Activated T-helper 2 cell treated with anti-CD3 and anti-CD28 coated beads, Interferon-gamma antibody, Interleukin-2, Interleukin-4, amounts not matched to agents 10 μg/mL and 5 μg/mL and 100 μg/mL, durations not matched to agents 14 hours and 24 hours and 36 hours (primary cell): ENCODE measurements at regions not wholly inside any gene's neighbourhood (a gene's known extent, or its start where the extent isn't known, plus 50 kb on each side); places are given as distances from the start of the nearest gene placed in this dataset.
"Not testable (repeated sequence)": the region's sequence is repeated elsewhere in the genome, so short reads cannot be mapped to it uniquely, and the experiment has no call there.

Experiments
- DNase-seq: peaks from one replicate; pipeline ENCODE4 v3.0.0; 2021; ENCODE audit warnings: low spot score
- H3K27ac Mint-ChIP-seq: one replicate; pipeline ENCODE4 v1.8.0; 2021; ENCODE audit warnings: mixed read lengths
- H3K27me3 Mint-ChIP-seq: one replicate; pipeline ENCODE4 v1.8.0; 2021; ENCODE audit warnings: low read depth, mixed read lengths
- H3K36me3 Mint-ChIP-seq: one replicate; pipeline ENCODE4 v1.8.0; 2021; ENCODE audit warnings: low read depth, mixed read lengths
- H3K4me1 Mint-ChIP-seq: one replicate; pipeline ENCODE4 v1.8.0; 2021; ENCODE audit warnings: low read depth, mixed read lengths
- H3K4me3 Mint-ChIP-seq: one replicate; pipeline ENCODE4 v1.8.0; 2021; ENCODE audit warnings: low read depth, mild to moderate bottlenecking, moderate library complexity, mixed read lengths
- H3K9me3 Mint-ChIP-seq: one replicate; pipeline ENCODE4 v1.8.0; 2021; ENCODE audit warnings: mixed read lengths
- intact Hi-C: fragments of 100-400 bp; cut with micrococcal nuclease; formaldehyde crosslinking; loops from one replicate; pipeline ENCODE4 v1.15.1; 2023

GRCh38 chr14:84969501-84969900 is 560.4 kb upstream of the FLRT2 start:
- H3K36me3 Mint-ChIP-seq, result no peaks in the 10 kb centered on the region
- H3K9me3 Mint-ChIP-seq, result peaks cover 17% of the 10 kb centered on the region
- H3K4me3 Mint-ChIP-seq, result no peak overlapping the region
- H3K27me3 Mint-ChIP-seq, result no peaks in the 10 kb centered on the region
- intact Hi-C loops, result no loop called here
- H3K4me1 Mint-ChIP-seq, result no peaks in the 10 kb centered on the region
- H3K27ac Mint-ChIP-seq, result no peak overlapping the region
- no peak for DNase-seq

- H3K9me3 Mint-ChIP-seq, result peaks cover 36% of the 10 kb centered on the region
- no peak overlapping the region for H3K27ac Mint-ChIP-seq
- no peak for DNase-seq
- no peak overlapping the region for H3K4me3 Mint-ChIP-seq
- no peaks in the 10 kb centered on the region for H3K4me1 Mint-ChIP-seq
- intact Hi-C loops, result no loop called here
- H3K36me3 Mint-ChIP-seq, result no peaks in the 10 kb centered on the region
- H3K27me3 Mint-ChIP-seq, result no peaks in the 10 kb centered on the region
Observed at GRCh38 chr14:84975241-84975902, 554.6 kb upstream of the FLRT2 start.

GRCh38 chr14:84976805-84977204 is 553.1 kb upstream of the FLRT2 start:
- H3K36me3 Mint-ChIP-seq, result no peaks in the 10 kb centered on the region
- no peak overlapping the region for H3K4me3 Mint-ChIP-seq
- H3K27me3 Mint-ChIP-seq, result no peaks in the 10 kb centered on the region
- no peaks in the 10 kb centered on the region for H3K4me1 Mint-ChIP-seq
- intact Hi-C loops, result no loop called here
- no peak overlapping the region for H3K27ac Mint-ChIP-seq
- no peak for DNase-seq
- H3K9me3 Mint-ChIP-seq, result peaks cover 36% of the 10 kb centered on the region

GRCh38 chr14:84987042-84987441 is 542.9 kb upstream of the FLRT2 start:
- H3K9me3 Mint-ChIP-seq, result peaks cover 12% of the 10 kb centered on the region
- H3K36me3 Mint-ChIP-seq, result no peaks in the 10 kb centered on the region
- no peaks in the 10 kb centered on the region for H3K4me1 Mint-ChIP-seq
- intact Hi-C loops, result no loop called here
- H3K4me3 Mint-ChIP-seq, result no peak overlapping the region
- H3K27me3 Mint-ChIP-seq, result no peaks in the 10 kb centered on the region
- no peak overlapping the region for H3K27ac Mint-ChIP-seq
- no peak for DNase-seq

GRCh38 chr14:84988357-84988756 is 541.6 kb upstream of the FLRT2 start:
- no peak overlapping the region for H3K4me3 Mint-ChIP-seq
- no peak for DNase-seq
- intact Hi-C loops, result no loop called here
- H3K27me3 Mint-ChIP-seq, result no peaks in the 10 kb centered on the region
- H3K9me3 Mint-ChIP-seq, result peaks cover 10% of the 10 kb centered on the region
- no peak overlapping the region for H3K27ac Mint-ChIP-seq
- H3K36me3 Mint-ChIP-seq, result no peaks in the 10 kb centered on the region
- no peaks in the 10 kb centered on the region for H3K4me1 Mint-ChIP-seq

GRCh38 chr14:84991021-84991420 is 538.9 kb upstream of the FLRT2 start:
- no peak for DNase-seq
- intact Hi-C loops, result no loop called here
- Mint-ChIP-seq H3K9me3 (peaks cover 15% of the 10 kb centered on the region), H3K36me3 (no peaks in the 10 kb centered on the region), H3K4me3 (no peak overlapping the region), H3K27ac (no peak overlapping the region), H3K4me1 (no peaks in the 10 kb centered on the region), H3K27me3 (no peaks in the 10 kb centered on the region)

- peaks cover 21% of the 10 kb centered on the region for H3K9me3 Mint-ChIP-seq
- intact Hi-C loops, result no loop called here
- no peak for DNase-seq
Observed at GRCh38 chr14:84998216-84998615, 531.7 kb upstream of the FLRT2 start.

GRCh38 chr14:85002846-85003245 is 527.1 kb upstream of the FLRT2 start:
- Mint-ChIP-seq H3K27ac (no peak overlapping the region), H3K4me1 (no peaks in the 10 kb centered on the region), H3K4me3 (no peak overlapping the region), H3K36me3 (no peaks in the 10 kb centered on the region), H3K27me3 (no peaks in the 10 kb centered on the region), H3K9me3 (peaks cover 15% of the 10 kb centered on the region)
- intact Hi-C loops, result no loop called here
- no peak for DNase-seq

More at GRCh38 chr14:84998216-84998615, 531.7 kb upstream of the FLRT2 start:
- no peak overlapping the region for H3K4me3 Mint-ChIP-seq
- H3K27ac Mint-ChIP-seq, result no peak overlapping the region
- no peaks in the 10 kb centered on the region for H3K36me3 Mint-ChIP-seq
- no peaks in the 10 kb centered on the region for H3K27me3 Mint-ChIP-seq
- H3K4me1 Mint-ChIP-seq, result no peaks in the 10 kb centered on the region

GRCh38 chr14:85003805-85004204 is 526.1 kb upstream of the FLRT2 start:
- Mint-ChIP-seq H3K4me1 (no peaks in the 10 kb centered on the region), H3K27me3 (no peaks in the 10 kb centered on the region), H3K9me3 (peaks cover 22% of the 10 kb centered on the region), H3K4me3 (no peak overlapping the region), H3K27ac (no peak overlapping the region), H3K36me3 (no peaks in the 10 kb centered on the region)
- DNase-seq, result no peak
- intact Hi-C loops, result no loop called here

- peaks cover 34% of the 10 kb centered on the region for H3K9me3 Mint-ChIP-seq
- H3K4me1 Mint-ChIP-seq, result no peaks in the 10 kb centered on the region
- H3K36me3 Mint-ChIP-seq, result no peaks in the 10 kb centered on the region
- no peaks in the 10 kb centered on the region for H3K27me3 Mint-ChIP-seq
- no peak overlapping the region for H3K27ac Mint-ChIP-seq
- H3K4me3 Mint-ChIP-seq, result no peak overlapping the region
- no peak for DNase-seq
- intact Hi-C loops, result no loop called here
Observed at GRCh38 chr14:85009506-85009905, 520.4 kb upstream of the FLRT2 start.

- Mint-ChIP-seq H3K27me3 (no peaks in the 10 kb centered on the region), H3K4me3 (no peak overlapping the region), H3K36me3 (no peaks in the 10 kb centered on the region), H3K9me3 (peaks cover 34% of the 10 kb centered on the region), H3K4me1 (no peaks in the 10 kb centered on the region), H3K27ac (no peak overlapping the region)
- DNase-seq, result no peak
- intact Hi-C loops, result no loop called here
Observed at GRCh38 chr14:85010186-85010585, 519.8 kb upstream of the FLRT2 start.

GRCh38 chr14:85016496-85016895 is 513.4 kb upstream of the FLRT2 start:
- Mint-ChIP-seq H3K9me3 (peaks cover 13% of the 10 kb centered on the region), H3K4me1 (no peaks in the 10 kb centered on the region), H3K27ac (no peak overlapping the region), H3K27me3 (no peaks in the 10 kb centered on the region), H3K36me3 (no peaks in the 10 kb centered on the region), H3K4me3 (no peak overlapping the region)
- intact Hi-C loops, result no loop called here
- DNase-seq, result no peak

- H3K4me1 Mint-ChIP-seq, H3K9me3 Mint-ChIP-seq, H3K27ac Mint-ChIP-seq, H3K36me3 Mint-ChIP-seq, DNase-seq, intact Hi-C loops, H3K27me3 Mint-ChIP-seq, H3K4me3 Mint-ChIP-seq: not testable (repeated sequence)
Observed at GRCh38 chr14:85023866-85024265, 506.1 kb upstream of the FLRT2 start.

GRCh38 chr14:85024931-85025330 is 505.0 kb upstream of the FLRT2 start:
- Mint-ChIP-seq H3K9me3 (peaks cover 5% of the 10 kb centered on the region), H3K36me3 (no peaks in the 10 kb centered on the region), H3K4me3 (no peak overlapping the region), H3K27me3 (no peaks in the 10 kb centered on the region), H3K27ac (no peak overlapping the region), H3K4me1 (no peaks in the 10 kb centered on the region)
- intact Hi-C loops, result no loop called here
- no peak for DNase-seq
